ENCODE measurements at regions not wholly inside any gene's neighbourhood (a gene's known extent, or its start where the extent isn't known, plus 50 kb on each side); places are given as distances from the start of the nearest gene placed in this dataset.

DNA sequence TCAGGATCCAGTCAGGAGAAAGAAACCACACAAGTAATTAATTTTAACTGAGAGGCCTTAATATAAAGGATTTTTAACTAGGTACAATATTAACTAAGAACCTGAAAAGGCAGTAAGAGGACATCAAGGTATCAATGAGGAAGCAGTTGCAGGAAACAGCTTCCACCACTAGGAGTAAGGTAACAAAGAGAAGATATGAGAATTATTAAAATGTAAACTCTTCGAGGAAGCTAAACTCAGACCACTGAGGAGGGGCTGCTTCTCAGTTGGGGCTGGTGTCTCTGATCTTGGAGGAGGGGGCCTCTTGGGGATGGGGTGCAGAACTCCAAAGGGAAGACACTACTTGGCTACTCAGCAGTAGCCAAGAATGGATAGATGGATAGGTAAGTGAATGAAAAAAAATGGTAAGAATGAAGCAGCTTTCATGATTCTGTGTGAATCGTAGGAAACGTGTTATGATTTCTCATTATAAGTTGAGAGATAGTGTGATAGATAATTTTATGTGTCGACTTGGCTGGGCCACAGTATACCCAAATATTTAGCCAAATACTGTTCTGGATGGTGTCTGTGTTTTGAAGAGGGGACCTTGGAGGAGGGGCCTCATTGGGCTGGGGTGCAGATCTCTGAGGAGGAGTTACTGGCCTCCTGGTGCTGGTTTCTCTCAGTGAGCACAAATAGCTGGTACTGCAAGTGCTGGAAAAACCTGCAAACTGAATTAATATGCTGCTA is 547.7 kb upstream of the LRRTM1 start:
- Histone ChIP-seq H3K36me3 (no peaks in the 10 kb centered on the region), H3K4me3 (no peak overlapping the region), H3K27me3 (no peaks in the 10 kb centered on the region), H3K9me3 (no peaks in the 10 kb centered on the region), H3K27ac (no peak overlapping the region), H3K4me1 (no peaks in the 10 kb centered on the region)
- 71% methylated on average over 4 of the region's 4 CpGs for WGBS
- DNase-seq (ENCODE audit: low spot score in 2 of 2), result no peak
- TF ChIP-seq POLR2A (IDR thresholded peaks at IDR 0.05) (no peak), POLR2AphosphoS5 (IDR thresholded peaks at IDR 0.05) (no peak), EP300 (IDR thresholded peaks at IDR 0.05) (no peak)
- TF ChIP-seq, protein P1, sequence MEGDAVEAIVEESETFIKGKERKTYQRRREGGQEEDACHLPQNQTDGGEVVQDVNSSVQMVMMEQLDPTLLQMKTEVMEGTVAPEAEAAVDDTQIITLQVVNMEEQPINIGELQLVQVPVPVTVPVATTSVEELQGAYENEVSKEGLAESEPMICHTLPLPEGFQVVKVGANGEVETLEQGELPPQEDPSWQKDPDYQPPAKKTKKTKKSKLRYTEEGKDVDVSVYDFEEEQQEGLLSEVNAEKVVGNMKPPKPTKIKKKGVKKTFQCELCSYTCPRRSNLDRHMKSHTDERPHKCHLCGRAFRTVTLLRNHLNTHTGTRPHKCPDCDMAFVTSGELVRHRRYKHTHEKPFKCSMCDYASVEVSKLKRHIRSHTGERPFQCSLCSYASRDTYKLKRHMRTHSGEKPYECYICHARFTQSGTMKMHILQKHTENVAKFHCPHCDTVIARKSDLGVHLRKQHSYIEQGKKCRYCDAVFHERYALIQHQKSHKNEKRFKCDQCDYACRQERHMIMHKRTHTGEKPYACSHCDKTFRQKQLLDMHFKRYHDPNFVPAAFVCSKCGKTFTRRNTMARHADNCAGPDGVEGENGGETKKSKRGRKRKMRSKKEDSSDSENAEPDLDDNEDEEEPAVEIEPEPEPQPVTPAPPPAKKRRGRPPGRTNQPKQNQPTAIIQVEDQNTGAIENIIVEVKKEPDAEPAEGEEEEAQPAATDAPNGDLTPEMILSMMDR (IDR thresholded peaks at IDR 0.05), result no peak

GRCh38 chr2:80830891-80831290 is 526.3 kb upstream of the LRRTM1 start:
- H3K4me3 ChIP-seq, result no peak overlapping the region
- H3K4me1 ChIP-seq, result no peaks in the 10 kb centered on the region
- no peak for TF ChIP-seq POLR2A (IDR thresholded peaks at IDR 0.05)
- TF ChIP-seq EP300 (IDR thresholded peaks at IDR 0.05), result no peak
- no peak for TF ChIP-seq POLR2AphosphoS5 (IDR thresholded peaks at IDR 0.05)
- TF ChIP-seq, protein P1 (IDR thresholded peaks at IDR 0.05), result no peak
- no peaks in the 10 kb centered on the region for H3K9me3 ChIP-seq
- no peaks in the 10 kb centered on the region for H3K36me3 ChIP-seq
- no peak for DNase-seq (ENCODE audit: low spot score in 2 of 2)
- no peak overlapping the region for H3K27ac ChIP-seq
- H3K27me3 ChIP-seq, result no peaks in the 10 kb centered on the region
- WGBS, result 82% methylated on average over 5 of the region's 5 CpGs

GRCh38 chr2:80822999-80823398 is 518.4 kb upstream of the LRRTM1 start:
- TF ChIP-seq POLR2A (IDR thresholded peaks at IDR 0.05), result no peak
- Histone ChIP-seq H3K36me3 (no peaks in the 10 kb centered on the region), H3K27ac (no peak overlapping the region), H3K4me3 (no peak overlapping the region), H3K9me3 (peaks cover 10% of the 10 kb centered on the region), H3K27me3 (no peaks in the 10 kb centered on the region), H3K4me1 (no peaks in the 10 kb centered on the region)
- DNase-seq (ENCODE audit: low spot score in 2 of 2), result no peak
- WGBS, result 81% methylated on average over 4 of the region's 4 CpGs

- H3K27ac ChIP-seq, result no peak overlapping the region
- no peaks in the 10 kb centered on the region for H3K4me1 ChIP-seq
- H3K27me3 ChIP-seq, result no peaks in the 10 kb centered on the region
- TF ChIP-seq, protein P1 (IDR thresholded peaks at IDR 0.05), result no peak
- TF ChIP-seq POLR2A (IDR thresholded peaks at IDR 0.05) (no peak), POLR2AphosphoS5 (IDR thresholded peaks at IDR 0.05) (no peak), EP300 (IDR thresholded peaks at IDR 0.05) (no peak)
- no peak for DNase-seq (ENCODE audit: low spot score in 2 of 2)
- 76% methylated on average over 1 of the region's 1 CpG for WGBS
- H3K9me3 ChIP-seq, result peaks cover 18% of the 10 kb centered on the region
- no peaks in the 10 kb centered on the region for H3K36me3 ChIP-seq
- no peak overlapping the region for H3K4me3 ChIP-seq
These were observed 510.7 kb upstream of the LRRTM1 start for GRCh38 chr2:80815259-80815658.

GRCh38 chr2:80786584-80786983 is 482.0 kb upstream of the LRRTM1 start:
- peaks cover 3% of the 10 kb centered on the region for H3K9me3 ChIP-seq
- no peaks in the 10 kb centered on the region for H3K27me3 ChIP-seq
- no peak for DNase-seq (ENCODE audit: low spot score in 2 of 2)
- TF ChIP-seq POLR2AphosphoS5 (IDR thresholded peaks at IDR 0.05) (no peak), EP300 (IDR thresholded peaks at IDR 0.05) (no peak)
- WGBS, result 63% methylated on average over 1 of the region's 1 CpG
- H3K36me3 ChIP-seq, result no peaks in the 10 kb centered on the region
- no peak overlapping the region for H3K27ac ChIP-seq
- H3K4me1 ChIP-seq, result no peaks in the 10 kb centered on the region
- H3K4me3 ChIP-seq, result no peak overlapping the region

- no peak for DNase-seq (ENCODE audit: low spot score in 2 of 2)
- TF ChIP-seq, protein P1 (IDR thresholded peaks at IDR 0.05), result no peak
- no peak for TF ChIP-seq POLR2AphosphoS5 (IDR thresholded peaks at IDR 0.05)
- no peak for TF ChIP-seq POLR2A (IDR thresholded peaks at IDR 0.05)
- TF ChIP-seq EP300 (IDR thresholded peaks at IDR 0.05), result no peak
- Histone ChIP-seq H3K9me3 (peaks cover 8% of the 10 kb centered on the region), H3K27ac (no peak overlapping the region), H3K36me3 (no peaks in the 10 kb centered on the region), H3K27me3 (no peaks in the 10 kb centered on the region), H3K4me3 (no peak overlapping the region), H3K4me1 (no peaks in the 10 kb centered on the region)
These were observed 474.2 kb upstream of the LRRTM1 start for GRCh38 chr2:80778704-80779103.
